Inferior parietal cortex (tissue), 1 donor: ENCODE measurements at regions not wholly inside any gene's neighbourhood (a gene's known extent, or its start where the extent isn't known, plus 50 kb on each side); places are given as distances from the start of the nearest gene placed in this dataset.

Experiments
- DNase-seq: peaks from one replicate; pipeline ENCODE4 v3.0.0-alpha.2; 2016; ENCODE audit errors: extremely low spot score

GRCh38 chr2:146312899-146313298 is 1531.9 kb upstream of the ACVR2A start:
- peak; percentile 34 for DNase-seq

GRCh38 chr2:146305164-146305563 is 1539.7 kb upstream of the ACVR2A start:
- no peak for DNase-seq

GRCh38 chr2:146301287-146301686 is 1543.5 kb upstream of the ACVR2A start:
- no peak for DNase-seq

- no peak for DNase-seq
Observed at GRCh38 chr2:146295080-146295670, 1549.7 kb upstream of the ACVR2A start.

- DNase-seq: no peak
Observed at GRCh38 chr2:146287281-146287680, 1557.5 kb upstream of the ACVR2A start.

GRCh38 chr2:146278881-146279280 is 1565.9 kb upstream of the ACVR2A start:
- no peak for DNase-seq

- no peak for DNase-seq
Observed at GRCh38 chr2:146271131-146271831, 1573.5 kb upstream of the ACVR2A start.

GRCh38 chr2:146270618-146271017 is 1574.2 kb upstream of the ACVR2A start:
- DNase-seq: no peak

- no peak for DNase-seq
Observed at GRCh38 chr2:146267093-146267492, 1577.7 kb upstream of the ACVR2A start.

- DNase-seq: no peak
Observed at GRCh38 chr2:146265656-146266055, 1579.2 kb upstream of the ACVR2A start.

GRCh38 chr2:146262606-146263005 is 1582.2 kb upstream of the ACVR2A start:
- no peak for DNase-seq

- no peak for DNase-seq
Observed at GRCh38 chr2:146260551-146260950, 1584.3 kb upstream of the ACVR2A start.

GRCh38 chr2:146259816-146260215 is 1585.0 kb upstream of the ACVR2A start:
- DNase-seq: no peak

- no peak for DNase-seq
Observed at GRCh38 chr2:146258071-146258470, 1586.8 kb upstream of the ACVR2A start.

GRCh38 chr2:146252119-146252518 is 1592.7 kb upstream of the ACVR2A start:
- DNase-seq: no peak

GRCh38 chr2:146251328-146251727 is 1593.5 kb upstream of the ACVR2A start:
- no peak for DNase-seq

- no peak for DNase-seq
Observed at GRCh38 chr2:146246736-146247523, 1597.9 kb upstream of the ACVR2A start.

GRCh38 chr2:146246002-146246735 is 1598.7 kb upstream of the ACVR2A start:
- DNase-seq: no peak

GRCh38 chr2:146244830-146245229 is 1600.0 kb upstream of the ACVR2A start:
- no peak for DNase-seq

GRCh38 chr2:146244131-146244530 is 1600.7 kb upstream of the ACVR2A start:
- no peak for DNase-seq

GRCh38 chr2:146241023-146241422 is 1603.8 kb upstream of the ACVR2A start:
- no peak for DNase-seq

GRCh38 chr2:146240391-146240790 is 1604.4 kb upstream of the ACVR2A start:
- no peak for DNase-seq
